NCI-H1092 (cell line): ENCODE measurements at regions not wholly inside any gene's neighbourhood (a gene's known extent, or its start where the extent isn't known, plus 50 kb on each side); places are given as distances from the start of the nearest gene placed in this dataset.

Source experiments
- DNase-seq: peaks from one replicate; lab custom pipeline; 2025; lab: John Stamatoyannopoulos, UW

GRCh38 chr13:59119475-59119874, 1044.3 kb downstream of the DIAPH3 start:
- DNase-seq, result no peak

- no peak for DNase-seq
Measured at GRCh38 chr13:59120297-59120843, 1043.4 kb downstream of the DIAPH3 start.

GRCh38 chr13:59121507-59121906, 1042.2 kb downstream of the DIAPH3 start:
- no peak for DNase-seq

GRCh38 chr13:59126474-59126873, 1037.3 kb downstream of the DIAPH3 start:
- no peak for DNase-seq

GRCh38 chr13:59133903-59134302, 1029.8 kb downstream of the DIAPH3 start:
- DNase-seq, result no peak

- DNase-seq, result no peak
Measured at GRCh38 chr13:59144700-59145099, 1019.0 kb downstream of the DIAPH3 start.

GRCh38 chr13:59145381-59145780, 1018.3 kb downstream of the DIAPH3 start:
- DNase-seq, result no peak

- no peak for DNase-seq
Measured at GRCh38 chr13:59157181-59157580, 1006.5 kb downstream of the DIAPH3 start.

- DNase-seq, result no peak
Measured at GRCh38 chr13:59166174-59166573, 997.6 kb downstream of the DIAPH3 start.

- no peak for DNase-seq
Measured at GRCh38 chr13:59172076-59172475, 991.7 kb downstream of the DIAPH3 start.

- no peak for DNase-seq
Measured at GRCh38 chr13:59176775-59177174, 987.0 kb downstream of the DIAPH3 start.

- DNase-seq, result no peak
Measured at GRCh38 chr13:59178344-59178743, 985.4 kb downstream of the DIAPH3 start.

GRCh38 chr13:59182241-59182640, 981.5 kb downstream of the DIAPH3 start:
- no peak for DNase-seq

GRCh38 chr13:59197397-59197796, 966.3 kb downstream of the DIAPH3 start:
- DNase-seq, result no peak

- no peak for DNase-seq
Measured at GRCh38 chr13:59201841-59202240, 961.9 kb downstream of the DIAPH3 start.

GRCh38 chr13:59203855-59204254, 959.9 kb downstream of the DIAPH3 start:
- DNase-seq, result no peak

- no peak for DNase-seq
Measured at GRCh38 chr13:59205501-59205900, 958.2 kb downstream of the DIAPH3 start.

- no peak for DNase-seq
Measured at GRCh38 chr13:59208405-59209195, 955.1 kb downstream of the DIAPH3 start.

- no peak for DNase-seq
Measured at GRCh38 chr13:59210543-59210942, 953.2 kb downstream of the DIAPH3 start.

GRCh38 chr13:59211606-59212005, 952.1 kb downstream of the DIAPH3 start:
- DNase-seq, result no peak

- no peak for DNase-seq
Measured at GRCh38 chr13:59229401-59229800, 934.3 kb downstream of the DIAPH3 start.

- no peak for DNase-seq
Measured at GRCh38 chr13:59229861-59230260, 933.9 kb downstream of the DIAPH3 start.

GRCh38 chr13:59230484-59231264, 933.1 kb downstream of the DIAPH3 start:
- no peak for DNase-seq
